ENCODE measurements at regions not wholly inside any gene's neighbourhood (a gene's known extent, or its start where the extent isn't known, plus 50 kb on each side); places are given as distances from the start of the nearest gene placed in this dataset.

DNA sequence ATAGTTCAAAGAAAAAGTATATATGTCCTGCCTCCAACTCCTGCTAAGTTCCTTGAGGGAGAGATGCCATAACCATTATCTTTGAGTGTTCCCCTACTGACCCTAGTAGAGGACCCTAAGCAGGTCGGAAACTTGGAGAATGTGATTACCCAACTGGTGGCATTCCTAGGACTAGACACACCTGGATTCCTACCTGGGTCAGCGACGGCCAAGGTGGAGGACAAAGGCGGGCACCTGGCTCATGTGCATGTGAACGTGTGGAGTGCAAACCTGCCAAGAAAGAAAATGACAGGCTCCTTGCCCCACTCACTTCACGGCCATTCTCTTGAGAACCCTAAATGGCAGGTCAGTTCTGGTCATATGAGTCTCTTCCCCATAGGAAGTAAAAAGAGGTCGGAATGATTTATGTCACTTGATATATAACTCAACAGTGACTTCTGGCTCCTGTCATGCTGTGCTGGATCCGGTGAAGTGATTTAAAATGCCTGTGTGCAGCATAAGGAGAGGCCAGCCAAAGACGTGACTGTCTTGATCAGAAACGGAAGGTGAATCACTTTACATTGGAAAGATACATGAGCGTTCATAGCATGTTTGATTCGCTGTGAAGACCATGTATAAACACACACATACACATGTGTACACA lies 371.6 kb downstream of the EIPR1 start:
- TF ChIP-seq, protein P1, sequence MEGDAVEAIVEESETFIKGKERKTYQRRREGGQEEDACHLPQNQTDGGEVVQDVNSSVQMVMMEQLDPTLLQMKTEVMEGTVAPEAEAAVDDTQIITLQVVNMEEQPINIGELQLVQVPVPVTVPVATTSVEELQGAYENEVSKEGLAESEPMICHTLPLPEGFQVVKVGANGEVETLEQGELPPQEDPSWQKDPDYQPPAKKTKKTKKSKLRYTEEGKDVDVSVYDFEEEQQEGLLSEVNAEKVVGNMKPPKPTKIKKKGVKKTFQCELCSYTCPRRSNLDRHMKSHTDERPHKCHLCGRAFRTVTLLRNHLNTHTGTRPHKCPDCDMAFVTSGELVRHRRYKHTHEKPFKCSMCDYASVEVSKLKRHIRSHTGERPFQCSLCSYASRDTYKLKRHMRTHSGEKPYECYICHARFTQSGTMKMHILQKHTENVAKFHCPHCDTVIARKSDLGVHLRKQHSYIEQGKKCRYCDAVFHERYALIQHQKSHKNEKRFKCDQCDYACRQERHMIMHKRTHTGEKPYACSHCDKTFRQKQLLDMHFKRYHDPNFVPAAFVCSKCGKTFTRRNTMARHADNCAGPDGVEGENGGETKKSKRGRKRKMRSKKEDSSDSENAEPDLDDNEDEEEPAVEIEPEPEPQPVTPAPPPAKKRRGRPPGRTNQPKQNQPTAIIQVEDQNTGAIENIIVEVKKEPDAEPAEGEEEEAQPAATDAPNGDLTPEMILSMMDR (conservative IDR thresholded peaks at IDR 0.05), result no peak
- no peak for TF ChIP-seq EZH2 (IDR thresholded peaks at IDR 0.05; ENCODE audit: low read depth)

All from PC-9 (cell line).